CD4-positive, alpha-beta memory T cell (primary cell): ENCODE measurements at regions not wholly inside any gene's neighbourhood (a gene's known extent, or its start where the extent isn't known, plus 50 kb on each side); places are given as distances from the start of the nearest gene placed in this dataset.

Source experiments
- CTCF ChIA-PET: fragments of 350-600 bp; sonication (Branson Sonifier 250); formaldehyde crosslinking; loops from one replicate; lab custom pipeline; 2021; ENCODE audit warnings: inconsistent platforms; ENCODE audit not compliant: partially characterized antibody; lab: Charles Lee
- POLR2A ChIA-PET: fragments of 350-600 bp; sonication (Branson Sonifier 250); formaldehyde crosslinking; loops from one replicate; lab custom pipeline; 2021; ENCODE audit not compliant: partially characterized antibody; lab: Charles Lee
- DNase-seq, 5 donors: peaks; one replicate each; pipeline versions ENCODE4 v3.0.0 to v3.0.0-alpha.2; 2020 to 2022; ENCODE audit warnings: mixed read lengths in 1 of 5
- H3K27ac ChIP-seq: one replicate; pipeline ENCODE4 v1.7.0; 2013; ENCODE audit warnings: low read depth, low read length
- H3K27me3 ChIP-seq: 2 replicates; pipeline ENCODE4 v1.7.0; 2013; ENCODE audit warnings: mild to moderate bottlenecking, low read length, moderate library complexity; ENCODE audit not compliant: insufficient read depth
- H3K36me3 ChIP-seq: 2 replicates; pipeline ENCODE4 v1.7.0; 2013; ENCODE audit warnings: mild to moderate bottlenecking, low read length, moderate library complexity; ENCODE audit not compliant: insufficient read depth
- H3K4me1 ChIP-seq: 2 replicates; pipeline ENCODE4 v1.7.0; 2013; ENCODE audit warnings: mild to moderate bottlenecking, low read length, moderate library complexity; ENCODE audit not compliant: insufficient read depth
- H3K4me3 ChIP-seq, 2 donors: one replicate each; pipeline ENCODE4 v1.7.0; 2013; ENCODE audit warnings: low read length in 2 of 2, mild to moderate bottlenecking in 1 of 2
- H3K9me3 ChIP-seq, 2 donors: one replicate each; pipeline ENCODE4 v1.7.0; 2013; ENCODE audit warnings: low read length in 2 of 2, control low read depth in 1 of 2; ENCODE audit not compliant: control insufficient read depth in 1 of 2
- H3K27ac Mint-ChIP-seq, 7 donors: one replicate each; pipeline ENCODE4 v1.8.0; 2020 to 2021; ENCODE audit warnings: mixed read lengths in 7 of 7, mild to moderate bottlenecking in 6 of 7, inconsistent platforms in 3 of 7, moderate library complexity in 3 of 7
- H3K27me3 Mint-ChIP-seq, 2 donors: one replicate each; pipeline ENCODE4 v1.8.0; 2020 to 2021; ENCODE audit warnings: mixed read lengths in 2 of 2
- H3K36me3 Mint-ChIP-seq, 2 donors: one replicate each; pipeline ENCODE4 v1.8.0; 2020 to 2021; ENCODE audit warnings: mixed read lengths in 2 of 2, inconsistent platforms in 1 of 2, mild to moderate bottlenecking in 1 of 2
- H3K4me1 Mint-ChIP-seq, 4 donors: one replicate each; pipeline ENCODE4 v1.8.0; 2020 to 2021; ENCODE audit warnings: mixed read lengths in 4 of 4, mild to moderate bottlenecking in 1 of 4
- H3K4me3 Mint-ChIP-seq, 8 donors: one replicate each; pipeline ENCODE4 v1.8.0; 2020 to 2021; ENCODE audit warnings: mixed read lengths in 8 of 8, mild to moderate bottlenecking in 7 of 8, moderate library complexity in 6 of 8, inconsistent platforms in 3 of 8
- H3K9me3 Mint-ChIP-seq, 8 donors: one replicate each; pipeline ENCODE4 v1.8.0; 2020 to 2021; ENCODE audit warnings: mixed read lengths in 8 of 8, mild to moderate bottlenecking in 5 of 8, inconsistent platforms in 3 of 8, moderate library complexity in 1 of 8
- intact Hi-C: fragments of 100-400 bp; cut with micrococcal nuclease; formaldehyde crosslinking; loops from one replicate; pipeline ENCODE4 v1.15.1; 2023

- no peaks in the 10 kb centered on the region for H3K36me3 ChIP-seq
- no peak overlapping the region for H3K4me3 ChIP-seq
- DNase-seq: no peak
- H3K9me3 Mint-ChIP-seq: peaks cover 0 to 6% (median 3%) of the 10 kb centered on the region in 8 donors
- CTCF ChIA-PET: no interaction called here
- POLR2A ChIA-PET: no interaction called here
- no peak overlapping the region for H3K27ac ChIP-seq
- peaks cover 0 to 5% (median under 1%) of the 10 kb centered on the region in 4 donors for H3K4me1 Mint-ChIP-seq
- no peak overlapping the region for H3K4me3 Mint-ChIP-seq
- H3K36me3 Mint-ChIP-seq: peaks cover 0 to 4% of the 10 kb centered on the region in 2 donors
- no peak overlapping the region for H3K27ac Mint-ChIP-seq
- H3K4me1 ChIP-seq: no peaks in the 10 kb centered on the region
- intact Hi-C loops: no loop called here
- H3K27me3 Mint-ChIP-seq: no peaks in the 10 kb centered on the region
- no peaks in the 10 kb centered on the region for H3K9me3 ChIP-seq
- H3K27me3 ChIP-seq: no peaks in the 10 kb centered on the region
Observed at GRCh38 chr1:193850745-193851144, 664.3 kb upstream of the B3GALT2 start.

GRCh38 chr1:193846876-193847604 is 660.6 kb upstream of the B3GALT2 start:
- H3K9me3 Mint-ChIP-seq: peaks cover 0 to 12% (median 5%) of the 10 kb centered on the region in 8 donors
- no peak overlapping the region for H3K4me3 Mint-ChIP-seq
- ChIA-PET POLR2A (no interaction called here), CTCF (no interaction called here)
- peaks cover 0 to 9% of the 10 kb centered on the region in 2 donors for H3K36me3 Mint-ChIP-seq
- H3K4me3 ChIP-seq: no peak overlapping the region
- no peak overlapping the region for H3K27ac Mint-ChIP-seq
- H3K36me3 ChIP-seq: no peaks in the 10 kb centered on the region
- no peak overlapping the region for H3K27ac ChIP-seq
- intact Hi-C loops: no loop called here
- H3K9me3 ChIP-seq: no peaks in the 10 kb centered on the region
- DNase-seq: no peak
- no peaks in the 10 kb centered on the region for H3K27me3 Mint-ChIP-seq
- no peaks in the 10 kb centered on the region for H3K27me3 ChIP-seq
- peaks cover 0 to 2% (median 0%) of the 10 kb centered on the region in 4 donors for H3K4me1 Mint-ChIP-seq
- H3K4me1 ChIP-seq: no peaks in the 10 kb centered on the region

GRCh38 chr1:193846411-193846810 is 660.0 kb upstream of the B3GALT2 start:
- no peak for DNase-seq
- H3K9me3 Mint-ChIP-seq: peaks cover 0 to 12% (median 5%) of the 10 kb centered on the region in 8 donors
- POLR2A ChIA-PET: no interaction called here

GRCh38 chr1:193841857-193842256 is 655.4 kb upstream of the B3GALT2 start:
- no peaks in the 10 kb centered on the region for H3K27me3 ChIP-seq
- no peak for DNase-seq
- H3K9me3 Mint-ChIP-seq: peaks cover 0 to 12% (median 6%) of the 10 kb centered on the region in 8 donors
- intact Hi-C loops: no loop called here
- no peaks in the 10 kb centered on the region for H3K36me3 ChIP-seq
- ChIA-PET POLR2A (no interaction called here), CTCF (no interaction called here)
- peak overlapping the region in 1 of 7 donors; percentile 5 for H3K27ac Mint-ChIP-seq
- no peaks in the 10 kb centered on the region for H3K9me3 ChIP-seq
- H3K36me3 Mint-ChIP-seq: peaks cover 0 to 12% of the 10 kb centered on the region in 2 donors
- no peaks in the 10 kb centered on the region for H3K4me1 Mint-ChIP-seq
- no peak overlapping the region for H3K4me3 ChIP-seq
- no peak overlapping the region for H3K4me3 Mint-ChIP-seq
- H3K27ac ChIP-seq: no peak overlapping the region
- no peaks in the 10 kb centered on the region for H3K4me1 ChIP-seq
- no peaks in the 10 kb centered on the region for H3K27me3 Mint-ChIP-seq

More at GRCh38 chr1:193846411-193846810, 660.0 kb upstream of the B3GALT2 start:
- Mint-ChIP-seq H3K36me3 (peaks cover 0 to 9% of the 10 kb centered on the region in 2 donors), H3K27ac (no peak overlapping the region), H3K4me1 (peaks cover 0 to 2% (median 0%) of the 10 kb centered on the region in 4 donors), H3K27me3 (no peaks in the 10 kb centered on the region), H3K4me3 (no peak overlapping the region)
- H3K4me1 ChIP-seq: no peaks in the 10 kb centered on the region
- H3K36me3 ChIP-seq: no peaks in the 10 kb centered on the region
- no peak overlapping the region for H3K27ac ChIP-seq
- CTCF ChIA-PET: no interaction called here
- H3K27me3 ChIP-seq: no peaks in the 10 kb centered on the region
- intact Hi-C loops: no loop called here
- no peaks in the 10 kb centered on the region for H3K9me3 ChIP-seq
- no peak overlapping the region for H3K4me3 ChIP-seq

GRCh38 chr1:193831465-193831864 is 645.1 kb upstream of the B3GALT2 start:
- H3K4me3 Mint-ChIP-seq: no peak overlapping the region
- CTCF ChIA-PET: no interaction called here
- no peak overlapping the region for H3K4me3 ChIP-seq
- intact Hi-C loops: loop anchor here (5.0 kb wide), 1 partner anchor 49 kb away; no protein-coding TSS in a partner anchor
- peak overlapping the region in 1 of 7 donors; percentile 27 for H3K27ac Mint-ChIP-seq
- H3K27me3 ChIP-seq: no peaks in the 10 kb centered on the region
- H3K36me3 Mint-ChIP-seq: peaks cover 11 to 22% of the 10 kb centered on the region in 2 donors
- peaks cover 8 to 39% (median 28%) of the 10 kb centered on the region in 8 donors for H3K9me3 Mint-ChIP-seq
- no peaks in the 10 kb centered on the region for H3K27me3 Mint-ChIP-seq
- DNase-seq: no peak
- no peaks in the 10 kb centered on the region for H3K4me1 ChIP-seq
- peaks cover 0 to 5% of the 10 kb centered on the region in 2 donors for H3K9me3 ChIP-seq
- POLR2A ChIA-PET: no interaction called here
- no peak overlapping the region for H3K27ac ChIP-seq
- H3K4me1 Mint-ChIP-seq: no peaks in the 10 kb centered on the region
- H3K36me3 ChIP-seq: no peaks in the 10 kb centered on the region

GRCh38 chr1:193827516-193827915 is 641.1 kb upstream of the B3GALT2 start:
- Mint-ChIP-seq H3K27ac (no peak overlapping the region), H3K4me1 (no peaks in the 10 kb centered on the region), H3K9me3 (peaks cover 15 to 49% (median 26%) of the 10 kb centered on the region in 8 donors), H3K36me3 (peaks cover 11 to 17% of the 10 kb centered on the region in 2 donors), H3K4me3 (no peak overlapping the region), H3K27me3 (no peaks in the 10 kb centered on the region)
- CTCF ChIA-PET: no interaction called here
- Histone ChIP-seq H3K36me3 (no peaks in the 10 kb centered on the region), H3K4me3 (no peak overlapping the region), H3K27ac (no peak overlapping the region), H3K4me1 (no peaks in the 10 kb centered on the region), H3K27me3 (no peaks in the 10 kb centered on the region), H3K9me3 (peaks cover 0 to 5% of the 10 kb centered on the region in 2 donors)
- intact Hi-C loops: no loop called here
- POLR2A ChIA-PET: interaction anchor here (0.6 kb wide), 1 partner anchor 10 kb away, joined by 3 read pairs; no protein-coding TSS in a partner anchor
- no peak for DNase-seq

- H3K9me3 Mint-ChIP-seq: peaks cover 0 to 27% (median 15%) of the 10 kb centered on the region in 8 donors
- Histone ChIP-seq H3K9me3 (no peaks in the 10 kb centered on the region), H3K27me3 (no peaks in the 10 kb centered on the region), H3K36me3 (no peaks in the 10 kb centered on the region), H3K4me1 (no peaks in the 10 kb centered on the region), H3K4me3 (no peak overlapping the region), H3K27ac (no peak overlapping the region)
- H3K4me3 Mint-ChIP-seq: no peak overlapping the region
- no peaks in the 10 kb centered on the region for H3K4me1 Mint-ChIP-seq
- DNase-seq: no peak
- ChIA-PET CTCF (interaction anchor here (0.7 to 1.0 kb wide), 2 partner anchors 23 to 313 kb away, joined by 3 to 4 read pairs; no protein-coding TSS in a partner anchor), POLR2A (no interaction called here)
- no peaks in the 10 kb centered on the region for H3K27me3 Mint-ChIP-seq
- H3K27ac Mint-ChIP-seq: peak overlapping the region in 1 of 7 donors; percentile 13
- intact Hi-C loops: no loop called here
- H3K36me3 Mint-ChIP-seq: peaks cover 0 to 22% of the 10 kb centered on the region in 2 donors
Observed at GRCh38 chr1:193819376-193819775, 633.0 kb upstream of the B3GALT2 start.
